ENCODE measurements at regions not wholly inside any gene's neighbourhood (a gene's known extent, or its start where the extent isn't known, plus 50 kb on each side); places are given as distances from the start of the nearest gene placed in this dataset.
"Not testable (repeated sequence)": the region's sequence is repeated elsewhere in the genome, so short reads cannot be mapped to it uniquely, and the experiment has no call there.

GRCh38 chr7:138378741-138379559 is 81.1 kb upstream of the TRIM24 start:
- DNase-seq = no peak

DNA sequence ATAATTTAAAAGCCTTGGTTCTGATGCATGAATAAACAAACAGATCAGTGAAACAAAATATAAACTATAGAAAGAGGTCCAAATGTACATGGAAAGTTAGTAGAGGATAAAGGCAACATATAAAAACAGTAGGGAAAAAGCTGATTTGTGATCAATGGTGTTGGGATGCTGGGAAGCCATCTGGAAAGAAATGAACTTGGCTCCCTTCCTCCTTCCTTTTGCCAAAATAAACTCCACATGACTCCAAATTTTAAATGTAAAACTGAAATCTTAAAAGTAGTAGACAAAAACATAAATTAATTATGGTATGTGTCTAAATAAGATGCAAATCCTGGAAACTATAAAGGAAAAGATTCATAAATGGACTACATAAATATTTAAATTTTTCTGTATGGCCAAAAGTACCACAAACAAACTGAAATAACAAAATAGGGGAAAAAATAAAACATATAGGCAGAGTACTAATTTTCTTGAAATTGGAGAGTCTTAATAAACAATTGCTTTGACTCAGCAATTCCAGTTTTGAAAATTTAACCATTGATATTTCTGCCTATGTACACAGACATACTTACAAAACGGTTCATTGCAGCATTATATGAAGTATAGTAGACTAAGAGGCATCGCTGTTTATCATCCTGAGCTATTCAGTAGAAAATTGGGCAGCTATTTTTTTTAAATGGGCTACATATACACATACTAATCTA is 77.0 kb upstream of the TRIM24 start:
- DNase-seq = no peak

GRCh38 chr7:138386821-138387220 is 73.2 kb upstream of the TRIM24 start:
- DNase-seq = no peak

GRCh38 chr7:138387755-138388475 is 72.1 kb upstream of the TRIM24 start:
- DNase-seq = no peak

GRCh38 chr7:138388673-138389491 is 71.2 kb upstream of the TRIM24 start:
- DNase-seq = no peak

GRCh38 chr7:138395763-138396162 is 64.3 kb upstream of the TRIM24 start:
- no peak for DNase-seq

GRCh38 chr7:138396251-138397070 is 63.6 kb upstream of the TRIM24 start:
- DNase-seq = no peak

- not testable (repeated sequence) for DNase-seq
These were observed 63.0 kb upstream of the TRIM24 start for GRCh38 chr7:138397071-138397433.

DNA sequence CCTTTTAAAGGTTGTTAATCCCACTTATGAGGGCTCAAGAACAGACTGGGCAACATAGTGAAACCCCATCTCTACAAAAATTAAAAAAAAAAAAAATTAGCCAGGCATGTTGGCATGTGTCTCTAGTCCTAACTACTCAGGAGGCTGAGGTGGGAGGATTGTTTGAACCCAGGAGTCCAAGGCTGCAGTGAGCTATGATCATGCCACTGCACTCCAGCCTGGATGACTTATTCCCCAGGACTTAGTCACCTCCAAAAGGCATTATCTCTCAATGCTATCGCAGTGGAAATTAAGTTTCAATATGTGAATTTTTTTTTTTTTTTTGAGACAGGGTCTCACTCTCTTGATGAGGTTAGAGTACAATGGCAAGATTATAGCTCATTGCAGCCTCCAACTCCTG is 61.2 kb upstream of the TRIM24 start:
- DNase-seq = no peak

DNA sequence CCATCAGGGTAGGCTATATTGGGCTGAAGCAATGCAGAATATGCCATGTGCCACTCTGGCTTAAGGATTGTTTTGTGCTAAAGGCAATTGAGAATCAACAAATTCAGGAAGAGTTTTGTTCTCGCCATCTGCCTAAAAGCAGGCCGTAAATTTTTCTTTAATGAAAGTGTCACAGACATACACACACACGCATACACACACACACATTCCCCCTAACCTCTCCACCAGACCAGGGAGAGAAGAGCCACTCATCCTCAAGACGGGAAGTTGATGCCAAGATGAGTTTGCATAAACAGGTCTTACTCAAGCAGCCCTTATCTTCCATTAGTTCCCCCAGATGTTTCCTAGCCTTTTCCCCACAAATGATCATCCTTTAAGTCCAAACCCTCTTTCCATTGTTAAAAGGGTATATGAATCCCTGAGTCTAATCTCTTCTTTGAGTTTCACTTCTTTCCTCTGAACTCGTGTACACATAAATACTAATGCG is 59.6 kb upstream of the TRIM24 start:
- no peak for DNase-seq

DNA sequence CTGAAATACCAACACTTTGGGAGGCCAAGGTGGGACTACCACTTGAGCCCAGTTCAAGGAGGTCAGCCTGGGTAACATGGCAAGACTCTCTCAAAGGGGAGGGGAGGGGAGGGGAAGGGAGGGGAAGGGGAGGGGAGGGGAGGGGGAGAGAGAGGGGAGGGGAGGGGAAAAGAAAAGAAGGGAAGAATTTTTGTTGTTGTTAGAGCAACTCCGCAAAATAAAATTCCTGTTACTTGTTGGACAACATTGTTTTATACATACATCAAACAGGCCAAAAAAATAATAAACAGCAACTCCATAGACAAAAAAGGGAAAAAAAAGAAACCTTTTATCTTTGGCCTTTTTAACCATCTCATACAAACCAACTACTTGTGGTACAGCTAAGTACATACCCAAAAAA is 57.3 kb upstream of the TRIM24 start:
- DNase-seq = no peak

DNA sequence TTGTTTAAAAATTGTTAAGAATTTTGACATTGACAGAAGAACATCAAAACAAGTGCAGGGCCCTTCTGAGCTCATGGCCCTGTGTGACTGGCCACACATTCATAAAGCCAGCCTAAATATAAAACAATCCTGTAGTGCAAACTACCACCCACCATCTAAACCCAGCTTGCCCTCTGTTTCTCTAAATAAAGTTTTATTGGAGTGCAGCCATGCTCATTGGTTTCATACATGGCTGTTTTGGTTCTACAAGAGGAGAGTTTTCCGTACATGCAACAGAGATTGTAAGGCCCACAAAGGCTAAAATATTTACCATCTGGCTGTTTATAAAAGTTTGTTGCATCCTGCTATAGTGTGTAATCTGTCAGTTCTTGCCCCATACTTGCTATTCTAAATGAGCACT is 54.6 kb upstream of the TRIM24 start:
- no peak for DNase-seq

- no peak for DNase-seq
These were observed 52.3 kb upstream of the TRIM24 start for GRCh38 chr7:138407792-138408191.
